K562 (cell line): ENCODE measurements at regions not wholly inside any gene's neighbourhood (a gene's known extent, or its start where the extent isn't known, plus 50 kb on each side); places are given as distances from the start of the nearest gene placed in this dataset.

ENCODE experiments used
- CEBPB ChIP-seq: fragments of 450-650 bp; IDR thresholded peaks from 2 replicates; pipeline ENCODE4 v1.6.1; 2016; ENCODE audit warnings: missing genetic modification characterization, missing compliant biosample characterization
- FOXM1 ChIP-seq, 2 experiments: fragments of 450-650 bp in 1 of 2; sonication (generic) in 1 of 2; formaldehyde crosslinking in 1 of 2; IDR thresholded peaks; 2 replicates each; pipeline versions ENCODE4 v1.6.1 to v1.9.0; 2017 to 2022; ENCODE audit warnings: low read depth in 2 of 2, mild to moderate bottlenecking in 2 of 2, missing genetic modification reagents in 1 of 2, moderate library complexity in 1 of 2
- HNRNPLL ChIP-seq: fragments of 200-400 bp; formaldehyde crosslinking; IDR thresholded peaks from 2 replicates; pipeline ENCODE4 v1.6.1; 2017; ENCODE audit warnings: low read length, low read depth, mild to moderate bottlenecking; ENCODE audit not compliant: poor library complexity, severe bottlenecking
- RBM15 ChIP-seq: fragments of 200-400 bp; formaldehyde crosslinking; IDR thresholded peaks from 2 replicates; pipeline ENCODE4 v1.6.1; 2018; ENCODE audit warnings: mild to moderate bottlenecking, low read length, moderate library complexity; ENCODE audit not compliant: insufficient read depth
- SMAD1 ChIP-seq: fragments of 150-350 bp; IDR thresholded peaks from 2 replicates; pipeline ENCODE4 v1.6.1; 2014; ENCODE audit warnings: low read length, low read depth; ENCODE audit not compliant: partially characterized antibody
- SMAD4 ChIP-seq: fragments of 250-450 bp; sonication (Bioruptor Pico); conservative IDR thresholded peaks from 2 replicates; pipeline ENCODE4 v1.8.0; 2021; ENCODE audit warnings: inconsistent platforms, mild to moderate bottlenecking, moderate library complexity
- SRF ChIP-seq, 2 experiments: fragments of 250-450, 450-650 bp in 1 of 2; sonication (Bioruptor Pico) in 1 of 2; sonication (generic) in 1 of 2; formaldehyde crosslinking; IDR thresholded peaks; 2 replicates each; pipeline versions ENCODE4 v1.5.0 to v1.5.1; 2020 to 2022; ENCODE audit warnings: mild to moderate bottlenecking in 1 of 2, missing genetic modification reagents in 1 of 2
- TFAM ChIP-seq: fragments of 250-450 bp; sonication (Bioruptor Pico); conservative IDR thresholded peaks from 2 replicates; pipeline ENCODE4 v1.5.0; 2021; ENCODE audit warnings: mild to moderate bottlenecking, moderate library complexity
- TRIM24 ChIP-seq, 2 experiments: fragments of 450-650 bp; IDR thresholded peaks; 2 replicates each; pipeline ENCODE4 v1.6.1; 2016
- XRCC4 ChIP-seq: IDR thresholded peaks from one replicate; pipeline ENCODE4 v1.6.1; 2011; ENCODE audit not compliant: insufficient read depth, insufficient read length; ENCODE audit errors: extremely low read depth
- ZBTB8A ChIP-seq: fragments of 450-650 bp; IDR thresholded peaks from 2 replicates; pipeline ENCODE4 v1.6.1; 2018; ENCODE audit warnings: mild to moderate bottlenecking, moderate library complexity; ENCODE audit not compliant: partially characterized antibody
- TF ChIP-seq, protein P1 (sequence below), 2 experiments: IDR thresholded peaks; 2 replicates each; pipeline ENCODE4 v1.6.1; 2011; ENCODE audit warnings: borderline replicate concordance in 1 of 2, control low read depth in 1 of 2, low read depth in 1 of 2, low read length in 1 of 2, mild to moderate bottlenecking in 1 of 2, mixed read lengths in 1 of 2, moderate library complexity in 1 of 2; ENCODE audit not compliant: insufficient read depth in 1 of 2, insufficient read length in 1 of 2, poor library complexity in 1 of 2, severe bottlenecking in 1 of 2; ENCODE audit errors: extremely low read depth in 1 of 2
- TF ChIP-seq, protein P2 (sequence below): IDR thresholded peaks from 3 replicates; pipeline ENCODE4 v1.6.1; 2011; ENCODE audit warnings: borderline replicate concordance, mild to moderate bottlenecking, moderate library complexity; ENCODE audit not compliant: insufficient read length; ENCODE audit errors: extremely low read depth
- TF ChIP-seq, protein P3 (sequence below): IDR thresholded peaks from 2 replicates; pipeline ENCODE4 v1.6.1; 2014; ENCODE audit warnings: antibody characterized with exemption
- TF ChIP-seq, protein P4 (sequence below): fragments of 450-650 bp; IDR thresholded peaks from 2 replicates; pipeline ENCODE4 v1.6.1; 2016
- TF ChIP-seq, protein P5 (sequence below): fragments of 250-450 bp; sonication (Bioruptor Pico); IDR thresholded peaks from 2 replicates; pipeline ENCODE4 v1.6.1; 2021; ENCODE audit warnings: mild to moderate bottlenecking

DNA sequence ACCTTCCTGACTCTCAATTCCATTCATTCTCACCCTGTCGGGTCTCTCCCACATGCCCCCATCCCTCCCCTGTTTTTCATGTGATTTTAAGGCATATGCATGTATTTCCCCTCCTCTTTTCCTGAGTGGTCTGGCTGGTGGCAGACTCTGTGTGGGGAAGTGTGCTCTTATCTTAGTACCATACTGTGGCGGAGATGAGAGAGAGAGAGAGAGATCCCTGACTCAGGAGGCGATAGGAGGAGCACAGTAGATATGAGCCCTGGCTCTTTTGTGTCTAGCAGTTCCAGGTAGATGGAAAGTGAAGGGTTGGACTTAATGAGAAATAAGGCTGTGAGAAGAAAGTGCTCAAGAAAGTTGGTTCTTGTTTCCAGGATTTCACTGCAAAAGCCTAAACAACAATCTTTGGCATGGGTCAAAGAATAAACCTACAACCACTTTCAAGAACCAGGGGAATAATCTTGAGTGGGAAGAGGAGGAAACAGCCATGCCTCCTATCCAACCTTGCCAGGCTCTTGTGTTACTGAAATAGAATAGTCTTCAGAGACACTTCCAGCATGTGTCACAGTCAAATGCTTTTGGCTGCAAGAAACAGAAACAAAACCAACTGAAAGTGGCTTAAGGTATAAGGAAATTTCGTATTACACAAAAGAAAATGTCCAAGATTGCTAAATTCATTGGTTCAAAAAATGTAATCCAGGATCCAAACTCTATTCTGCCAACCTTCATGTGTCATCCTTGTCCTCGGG is 123.8 kb upstream of the MYLIP start (continued):
- TF ChIP-seq HNRNPLL (no peak), SMAD1 (no peak), TRIM24 (IDR thresholded peaks at IDR 0.05) (peak; percentile 63 to 68; a peak in 2 of 4 replicates), RBM15 (no peak), SMAD4 (CRISPR knock-in tag) (peak; percentile 80), ZBTB8A (no peak), FOXM1 (IDR thresholded peaks at IDR 0.05; ENCODE audit: low read depth) (peak; percentile 76), FOXM1 (CRISPR knock-in tag; IDR thresholded peaks at IDR 0.05; ENCODE audit: low read depth) (no peak), XRCC4 (no peak), SRF (CRISPR knock-in tag; IDR thresholded peaks at IDR 0.05) (no peak), CEBPB (no peak), TFAM (CRISPR knock-in tag) (no peak)
- TF ChIP-seq, protein P1, sequence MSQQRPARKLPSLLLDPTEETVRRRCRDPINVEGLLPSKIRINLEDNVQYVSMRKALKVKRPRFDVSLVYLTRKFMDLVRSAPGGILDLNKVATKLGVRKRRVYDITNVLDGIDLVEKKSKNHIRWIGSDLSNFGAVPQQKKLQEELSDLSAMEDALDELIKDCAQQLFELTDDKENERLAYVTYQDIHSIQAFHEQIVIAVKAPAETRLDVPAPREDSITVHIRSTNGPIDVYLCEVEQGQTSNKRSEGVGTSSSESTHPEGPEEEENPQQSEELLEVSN (IDR thresholded peaks at IDR 0.05; ENCODE audit: borderline replicate concordance in 1 of 2, extremely low read depth in 1 of 2, insufficient read depth in 1 of 2, insufficient read length in 1 of 2, low read depth in 1 of 2, low read length in 1 of 2, poor library complexity in 1 of 2, severe bottlenecking in 1 of 2) = peak in 1 of 2 experiments; percentile 18
- TF ChIP-seq, protein P2, sequence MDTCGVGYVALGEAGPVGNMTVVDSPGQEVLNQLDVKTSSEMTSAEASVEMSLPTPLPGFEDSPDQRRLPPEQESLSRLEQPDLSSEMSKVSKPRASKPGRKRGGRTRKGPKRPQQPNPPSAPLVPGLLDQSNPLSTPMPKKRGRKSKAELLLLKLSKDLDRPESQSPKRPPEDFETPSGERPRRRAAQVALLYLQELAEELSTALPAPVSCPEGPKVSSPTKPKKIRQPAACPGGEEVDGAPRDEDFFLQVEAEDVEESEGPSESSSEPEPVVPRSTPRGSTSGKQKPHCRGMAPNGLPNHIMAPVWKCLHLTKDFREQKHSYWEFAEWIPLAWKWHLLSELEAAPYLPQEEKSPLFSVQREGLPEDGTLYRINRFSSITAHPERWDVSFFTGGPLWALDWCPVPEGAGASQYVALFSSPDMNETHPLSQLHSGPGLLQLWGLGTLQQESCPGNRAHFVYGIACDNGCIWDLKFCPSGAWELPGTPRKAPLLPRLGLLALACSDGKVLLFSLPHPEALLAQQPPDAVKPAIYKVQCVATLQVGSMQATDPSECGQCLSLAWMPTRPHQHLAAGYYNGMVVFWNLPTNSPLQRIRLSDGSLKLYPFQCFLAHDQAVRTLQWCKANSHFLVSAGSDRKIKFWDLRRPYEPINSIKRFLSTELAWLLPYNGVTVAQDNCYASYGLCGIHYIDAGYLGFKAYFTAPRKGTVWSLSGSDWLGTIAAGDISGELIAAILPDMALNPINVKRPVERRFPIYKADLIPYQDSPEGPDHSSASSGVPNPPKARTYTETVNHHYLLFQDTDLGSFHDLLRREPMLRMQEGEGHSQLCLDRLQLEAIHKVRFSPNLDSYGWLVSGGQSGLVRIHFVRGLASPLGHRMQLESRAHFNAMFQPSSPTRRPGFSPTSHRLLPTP = no peak
- TF ChIP-seq, protein P3, sequence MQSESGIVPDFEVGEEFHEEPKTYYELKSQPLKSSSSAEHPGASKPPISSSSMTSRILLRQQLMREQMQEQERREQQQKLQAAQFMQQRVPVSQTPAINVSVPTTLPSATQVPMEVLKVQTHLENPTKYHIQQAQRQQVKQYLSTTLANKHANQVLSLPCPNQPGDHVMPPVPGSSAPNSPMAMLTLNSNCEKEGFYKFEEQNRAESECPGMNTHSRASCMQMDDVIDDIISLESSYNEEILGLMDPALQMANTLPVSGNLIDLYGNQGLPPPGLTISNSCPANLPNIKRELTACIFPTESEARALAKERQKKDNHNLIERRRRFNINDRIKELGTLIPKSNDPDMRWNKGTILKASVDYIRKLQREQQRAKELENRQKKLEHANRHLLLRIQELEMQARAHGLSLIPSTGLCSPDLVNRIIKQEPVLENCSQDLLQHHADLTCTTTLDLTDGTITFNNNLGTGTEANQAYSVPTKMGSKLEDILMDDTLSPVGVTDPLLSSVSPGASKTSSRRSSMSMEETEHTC = no peak
- TF ChIP-seq, protein P4, sequence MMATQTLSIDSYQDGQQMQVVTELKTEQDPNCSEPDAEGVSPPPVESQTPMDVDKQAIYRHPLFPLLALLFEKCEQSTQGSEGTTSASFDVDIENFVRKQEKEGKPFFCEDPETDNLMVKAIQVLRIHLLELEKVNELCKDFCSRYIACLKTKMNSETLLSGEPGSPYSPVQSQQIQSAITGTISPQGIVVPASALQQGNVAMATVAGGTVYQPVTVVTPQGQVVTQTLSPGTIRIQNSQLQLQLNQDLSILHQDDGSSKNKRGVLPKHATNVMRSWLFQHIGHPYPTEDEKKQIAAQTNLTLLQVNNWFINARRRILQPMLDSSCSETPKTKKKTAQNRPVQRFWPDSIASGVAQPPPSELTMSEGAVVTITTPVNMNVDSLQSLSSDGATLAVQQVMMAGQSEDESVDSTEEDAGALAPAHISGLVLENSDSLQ = no peak
- TF ChIP-seq, protein P5, sequence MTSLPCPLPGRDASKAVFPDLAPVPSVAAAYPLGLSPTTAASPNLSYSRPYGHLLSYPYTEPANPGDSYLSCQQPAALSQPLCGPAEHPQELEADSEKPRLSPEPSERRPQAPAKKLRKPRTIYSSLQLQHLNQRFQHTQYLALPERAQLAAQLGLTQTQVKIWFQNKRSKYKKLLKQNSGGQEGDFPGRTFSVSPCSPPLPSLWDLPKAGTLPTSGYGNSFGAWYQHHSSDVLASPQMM = no peak
